ENCODE measurements at regions not wholly inside any gene's neighbourhood (a gene's known extent, or its start where the extent isn't known, plus 50 kb on each side); places are given as distances from the start of the nearest gene placed in this dataset.

GRCh38 chr9:106467865-106468164, 395.2 kb upstream of the ZNF462 start:
- Histone ChIP-seq H2AFZ (ENCODE audit: low read depth, low read length) (no peak overlapping the region), H3K27ac (ENCODE audit: low read length, poor library complexity, severe bottlenecking) (no peak overlapping the region), H2AK5ac (ENCODE audit: low read length, severe bottlenecking) (no peak overlapping the region), H3K9me3 (ENCODE audit: control insufficient read depth, low read length) (no peaks in the 10 kb centered on the region), H3K4me2 (ENCODE audit: low read length, poor library complexity, severe bottlenecking) (no peak overlapping the region), H4K91ac (ENCODE audit: low read length) (no peak overlapping the region), H3K36me3 (ENCODE audit: control insufficient read depth in 1 of 2, insufficient read depth in 2 of 2, low read depth in 1 of 2, low read length in 2 of 2) (no peaks in the 10 kb centered on the region), H2BK15ac (ENCODE audit: low read depth, poor library complexity, severe bottlenecking) (no peak overlapping the region), H3K4me3 (ENCODE audit: insufficient read depth in 1 of 2, low read depth in 1 of 2, low read length in 2 of 2) (no peak overlapping the region), H2BK5ac (ENCODE audit: low read depth, low read length, poor library complexity, severe bottlenecking) (no peak overlapping the region), H3K23ac (ENCODE audit: low read length in 2 of 2) (no peak overlapping the region), H2BK12ac (ENCODE audit: low read length in 2 of 2) (peak overlapping the region in 1 of 2 experiments; percentile 0), H3K9ac (ENCODE audit: low read length) (no peak overlapping the region), H3K4me1 (ENCODE audit: control insufficient read depth, insufficient read depth, low read depth, low read length) (no peaks in the 10 kb centered on the region), H3K18ac (ENCODE audit: low read depth in 1 of 2, low read length in 2 of 2) (peak overlapping the region; percentile 5 to 33), H2BK120ac (ENCODE audit: low read depth, low read length) (no peak overlapping the region), H3K14ac (ENCODE audit: low read length in 2 of 2) (peak overlapping the region in 1 of 2 experiments; percentile 71), H3K27me3 (ENCODE audit: control insufficient read depth in 1 of 2, insufficient read depth in 1 of 2, low read length in 2 of 2) (no peaks in the 10 kb centered on the region), H3K4ac (ENCODE audit: low read depth in 1 of 2, low read length in 2 of 2) (no peak overlapping the region), H4K8ac (ENCODE audit: low read length) (no peak overlapping the region), H3K79me1 (replicated peaks; ENCODE audit: low read length, poor library complexity, severe bottlenecking) (no peaks in the 10 kb centered on the region)
- 100% methylated on average over 1 of the region's 1 CpG for WGBS
- DNase-seq: no peak

- Histone ChIP-seq H4K91ac (ENCODE audit: low read length) (no peak overlapping the region), H3K4me2 (ENCODE audit: low read length, poor library complexity, severe bottlenecking) (no peak overlapping the region), H3K4me3 (ENCODE audit: insufficient read depth in 1 of 2, low read depth in 1 of 2, low read length in 2 of 2) (no peak overlapping the region), H3K36me3 (ENCODE audit: control insufficient read depth in 1 of 2, insufficient read depth in 2 of 2, low read depth in 1 of 2, low read length in 2 of 2) (no peaks in the 10 kb centered on the region), H2AK5ac (ENCODE audit: low read length, severe bottlenecking) (no peak overlapping the region), H3K79me1 (replicated peaks; ENCODE audit: low read length, poor library complexity, severe bottlenecking) (no peaks in the 10 kb centered on the region), H2BK5ac (ENCODE audit: low read depth, low read length, poor library complexity, severe bottlenecking) (no peak overlapping the region), H3K4ac (ENCODE audit: low read depth in 1 of 2, low read length in 2 of 2) (no peak overlapping the region), H3K9ac (ENCODE audit: low read length) (no peak overlapping the region), H2AFZ (ENCODE audit: low read depth, low read length) (no peak overlapping the region), H3K18ac (ENCODE audit: low read depth in 1 of 2, low read length in 2 of 2) (no peak overlapping the region), H2BK120ac (ENCODE audit: low read depth, low read length) (no peak overlapping the region), H3K4me1 (ENCODE audit: control insufficient read depth, insufficient read depth, low read depth, low read length) (no peaks in the 10 kb centered on the region), H3K27ac (ENCODE audit: low read length, poor library complexity, severe bottlenecking) (no peak overlapping the region), H3K14ac (ENCODE audit: low read length in 2 of 2) (no peak overlapping the region), H3K23ac (ENCODE audit: low read length in 2 of 2) (no peak overlapping the region), H3K27me3 (ENCODE audit: control insufficient read depth in 1 of 2, insufficient read depth in 1 of 2, low read length in 2 of 2) (no peaks in the 10 kb centered on the region), H2BK12ac (ENCODE audit: low read length in 2 of 2) (no peak overlapping the region), H4K8ac (ENCODE audit: low read length) (no peak overlapping the region), H2BK15ac (ENCODE audit: low read depth, poor library complexity, severe bottlenecking) (no peak overlapping the region), H3K9me3 (ENCODE audit: control insufficient read depth, low read length) (no peaks in the 10 kb centered on the region)
- no peak for DNase-seq
Measured at GRCh38 chr9:106468431-106468830, 394.5 kb upstream of the ZNF462 start.

GRCh38 chr9:106478312-106478711, 384.7 kb upstream of the ZNF462 start:
- no peak overlapping the region for H3K14ac ChIP-seq (ENCODE audit: low read length in 2 of 2)
- no peak overlapping the region for H2BK120ac ChIP-seq (ENCODE audit: low read depth, low read length)

GRCh38 chr9:106478727-106479126, 384.2 kb upstream of the ZNF462 start:
- H2AFZ ChIP-seq (ENCODE audit: low read depth, low read length): no peak overlapping the region
- H2BK120ac ChIP-seq (ENCODE audit: low read depth, low read length): no peak overlapping the region
- no peak overlapping the region for H3K27ac ChIP-seq (ENCODE audit: low read length, poor library complexity, severe bottlenecking)
- H3K9ac ChIP-seq (ENCODE audit: low read length): no peak overlapping the region
- H3K27me3 ChIP-seq (ENCODE audit: control insufficient read depth in 1 of 2, insufficient read depth in 1 of 2, low read length in 2 of 2): no peaks in the 10 kb centered on the region
- H3K4me3 ChIP-seq (ENCODE audit: insufficient read depth in 1 of 2, low read depth in 1 of 2, low read length in 2 of 2): no peak overlapping the region
- H4K91ac ChIP-seq (ENCODE audit: low read length): no peak overlapping the region
- H4K8ac ChIP-seq (ENCODE audit: low read length): no peak overlapping the region
- no peaks in the 10 kb centered on the region for H3K4me1 ChIP-seq (ENCODE audit: control insufficient read depth, insufficient read depth, low read depth, low read length)
- no peaks in the 10 kb centered on the region for H3K79me1 ChIP-seq (replicated peaks; ENCODE audit: low read length, poor library complexity, severe bottlenecking)
- no peak overlapping the region for H3K4me2 ChIP-seq (ENCODE audit: low read length, poor library complexity, severe bottlenecking)
- no peaks in the 10 kb centered on the region for H3K36me3 ChIP-seq (ENCODE audit: control insufficient read depth in 1 of 2, insufficient read depth in 2 of 2, low read depth in 1 of 2, low read length in 2 of 2)
- H3K9me3 ChIP-seq (ENCODE audit: control insufficient read depth, low read length): no peaks in the 10 kb centered on the region
- no peak overlapping the region for H3K4ac ChIP-seq (ENCODE audit: low read depth in 1 of 2, low read length in 2 of 2)
- DNase-seq: no peak
- no CpG with 5 or more reads among the region's 2 CpGs for WGBS
- H2BK15ac ChIP-seq (ENCODE audit: low read depth, poor library complexity, severe bottlenecking): no peak overlapping the region
- H3K18ac ChIP-seq (ENCODE audit: low read depth in 1 of 2, low read length in 2 of 2): peak overlapping the region in 1 of 2 experiments; percentile 22
- H3K23ac ChIP-seq (ENCODE audit: low read length in 2 of 2): no peak overlapping the region
- H2AK5ac ChIP-seq (ENCODE audit: low read length, severe bottlenecking): no peak overlapping the region
- H3K14ac ChIP-seq (ENCODE audit: low read length in 2 of 2): no peak overlapping the region
- no peak overlapping the region for H2BK12ac ChIP-seq (ENCODE audit: low read length in 2 of 2)
- H2BK5ac ChIP-seq (ENCODE audit: low read depth, low read length, poor library complexity, severe bottlenecking): no peak overlapping the region

More at GRCh38 chr9:106478312-106478711, 384.7 kb upstream of the ZNF462 start:
- Histone ChIP-seq H4K91ac (ENCODE audit: low read length) (no peak overlapping the region), H3K4me3 (ENCODE audit: insufficient read depth in 1 of 2, low read depth in 1 of 2, low read length in 2 of 2) (no peak overlapping the region), H2BK12ac (ENCODE audit: low read length in 2 of 2) (no peak overlapping the region), H3K9me3 (ENCODE audit: control insufficient read depth, low read length) (no peaks in the 10 kb centered on the region), H2AK5ac (ENCODE audit: low read length, severe bottlenecking) (no peak overlapping the region), H2BK5ac (ENCODE audit: low read depth, low read length, poor library complexity, severe bottlenecking) (no peak overlapping the region), H3K4me2 (ENCODE audit: low read length, poor library complexity, severe bottlenecking) (no peak overlapping the region), H3K27ac (ENCODE audit: low read length, poor library complexity, severe bottlenecking) (no peak overlapping the region), H2AFZ (ENCODE audit: low read depth, low read length) (no peak overlapping the region), H3K4ac (ENCODE audit: low read depth in 1 of 2, low read length in 2 of 2) (no peak overlapping the region), H3K27me3 (ENCODE audit: control insufficient read depth in 1 of 2, insufficient read depth in 1 of 2, low read length in 2 of 2) (no peaks in the 10 kb centered on the region), H3K18ac (ENCODE audit: low read depth in 1 of 2, low read length in 2 of 2) (no peak overlapping the region), H3K9ac (ENCODE audit: low read length) (no peak overlapping the region), H3K23ac (ENCODE audit: low read length in 2 of 2) (no peak overlapping the region), H3K79me1 (replicated peaks; ENCODE audit: low read length, poor library complexity, severe bottlenecking) (no peaks in the 10 kb centered on the region), H3K4me1 (ENCODE audit: control insufficient read depth, insufficient read depth, low read depth, low read length) (no peaks in the 10 kb centered on the region), H4K8ac (ENCODE audit: low read length) (no peak overlapping the region), H2BK15ac (ENCODE audit: low read depth, poor library complexity, severe bottlenecking) (no peak overlapping the region), H3K36me3 (ENCODE audit: control insufficient read depth in 1 of 2, insufficient read depth in 2 of 2, low read depth in 1 of 2, low read length in 2 of 2) (no peaks in the 10 kb centered on the region)
- no peak for DNase-seq
- WGBS: 33% methylated on average over 1 of the region's 1 CpG

Measured in mesenchymal stem cell (in vitro differentiated cells and primary cell).